Activated naive CD4-positive, alpha-beta T cell treated with anti-CD3 and anti-CD28 coated beads, Interleukin-2, amount 50 U/mL, for 72 hours (primary cell): ENCODE measurements at regions not wholly inside any gene's neighbourhood (a gene's known extent, or its start where the extent isn't known, plus 50 kb on each side); places are given as distances from the start of the nearest gene placed in this dataset.

Experiments
- ATAC-seq, 2 donors: fragments of 150-1000 bp; cut with Tn5 transposase; 2 replicates each; pipeline ENCODE4 v1.10.0; 2021; ENCODE audit warnings: mild to moderate bottlenecking in 2 of 2, moderate library complexity in 2 of 2
- DNase-seq, 2 donors: peaks; one replicate each; pipeline ENCODE4 v3.0.0; 2021 to 2022; ENCODE audit warnings: low spot score in 2 of 2
- H3K27ac Mint-ChIP-seq, 2 donors: one replicate each; pipeline ENCODE4 v1.8.0; 2022; ENCODE audit warnings: mild to moderate bottlenecking in 2 of 2, mixed read lengths in 2 of 2
- H3K36me3 Mint-ChIP-seq, 2 donors: one replicate each; pipeline ENCODE4 v1.8.0; 2022; ENCODE audit warnings: mixed read lengths in 2 of 2
- H3K9me3 Mint-ChIP-seq, 2 donors: one replicate each; pipeline ENCODE4 v1.8.0; 2022; ENCODE audit warnings: mixed read lengths in 2 of 2

GRCh38 chr15:93483923-93484322 lies 394.9 kb upstream of the RGMA start:
- Mint-ChIP-seq H3K9me3 (no peaks in the 10 kb centered on the region), H3K27ac (no peak overlapping the region), H3K36me3 (no peaks in the 10 kb centered on the region)

GRCh38 chr15:93482731-93483130 lies 393.7 kb upstream of the RGMA start:
- Mint-ChIP-seq H3K27ac (no peak overlapping the region), H3K36me3 (no peaks in the 10 kb centered on the region), H3K9me3 (no peaks in the 10 kb centered on the region)
- ATAC-seq (no peak), DNase-seq (no peak)

More at GRCh38 chr15:93483923-93484322, 394.9 kb upstream of the RGMA start:
- DNase-seq (no peak), ATAC-seq (no peak)

- ATAC-seq (no peak), DNase-seq (no peak)
- no peaks in the 10 kb centered on the region for H3K9me3 Mint-ChIP-seq
- H3K27ac Mint-ChIP-seq = no peak overlapping the region
- H3K36me3 Mint-ChIP-seq = no peaks in the 10 kb centered on the region
Observed at GRCh38 chr15:93479715-93480114, 390.7 kb upstream of the RGMA start.

GRCh38 chr15:93478947-93479346 lies 389.9 kb upstream of the RGMA start:
- H3K27ac Mint-ChIP-seq = no peak overlapping the region
- no peaks in the 10 kb centered on the region for H3K36me3 Mint-ChIP-seq
- DNase-seq = no peak
- no peaks in the 10 kb centered on the region for H3K9me3 Mint-ChIP-seq
- ATAC-seq = no peak

GRCh38 chr15:93477721-93478120 lies 388.7 kb upstream of the RGMA start:
- Mint-ChIP-seq H3K9me3 (no peaks in the 10 kb centered on the region), H3K36me3 (no peaks in the 10 kb centered on the region), H3K27ac (no peak overlapping the region)
- no peak for DNase-seq
- ATAC-seq = no peak

GRCh38 chr15:93477188-93477587 lies 388.2 kb upstream of the RGMA start:
- Mint-ChIP-seq H3K27ac (no peak overlapping the region), H3K9me3 (no peaks in the 10 kb centered on the region), H3K36me3 (no peaks in the 10 kb centered on the region)
- no peak for DNase-seq
- ATAC-seq = no peak

GRCh38 chr15:93476491-93477177 lies 387.6 kb upstream of the RGMA start:
- ATAC-seq (no peak), DNase-seq (no peak)
- no peak overlapping the region for H3K27ac Mint-ChIP-seq
- no peaks in the 10 kb centered on the region for H3K9me3 Mint-ChIP-seq
- no peaks in the 10 kb centered on the region for H3K36me3 Mint-ChIP-seq

- Mint-ChIP-seq H3K9me3 (no peaks in the 10 kb centered on the region), H3K27ac (no peak overlapping the region), H3K36me3 (no peaks in the 10 kb centered on the region)
- no peak for DNase-seq
- no peak for ATAC-seq
Observed at GRCh38 chr15:93474728-93475127, 385.7 kb upstream of the RGMA start.

- no peak for ATAC-seq
- no peaks in the 10 kb centered on the region for H3K36me3 Mint-ChIP-seq
- no peaks in the 10 kb centered on the region for H3K9me3 Mint-ChIP-seq
- DNase-seq = no peak
- no peak overlapping the region for H3K27ac Mint-ChIP-seq
Observed at GRCh38 chr15:93469994-93470393, 381.0 kb upstream of the RGMA start.

- ATAC-seq (peak in 1 of 2 donors; percentile 20), DNase-seq (no peak)
- Mint-ChIP-seq H3K27ac (no peak overlapping the region), H3K9me3 (no peaks in the 10 kb centered on the region), H3K36me3 (no peaks in the 10 kb centered on the region)
Observed at GRCh38 chr15:93467337-93467736, 378.3 kb upstream of the RGMA start.

GRCh38 chr15:93466380-93466779 lies 377.4 kb upstream of the RGMA start:
- Mint-ChIP-seq H3K27ac (no peak overlapping the region), H3K9me3 (no peaks in the 10 kb centered on the region), H3K36me3 (no peaks in the 10 kb centered on the region)
- ATAC-seq (no peak), DNase-seq (no peak)

- no peak for ATAC-seq
- no peaks in the 10 kb centered on the region for H3K36me3 Mint-ChIP-seq
Observed at GRCh38 chr15:93462690-93463089, 373.7 kb upstream of the RGMA start.

GRCh38 chr15:93460717-93461116 lies 371.7 kb upstream of the RGMA start:
- Mint-ChIP-seq H3K36me3 (no peaks in the 10 kb centered on the region), H3K9me3 (no peaks in the 10 kb centered on the region), H3K27ac (no peak overlapping the region)
- ATAC-seq (no peak), DNase-seq (no peak)

More at GRCh38 chr15:93462690-93463089, 373.7 kb upstream of the RGMA start:
- Mint-ChIP-seq H3K27ac (no peak overlapping the region), H3K9me3 (no peaks in the 10 kb centered on the region)
- no peak for DNase-seq

GRCh38 chr15:93459396-93459795 lies 370.4 kb upstream of the RGMA start:
- ATAC-seq (no peak), DNase-seq (no peak)
- no peaks in the 10 kb centered on the region for H3K9me3 Mint-ChIP-seq
- no peaks in the 10 kb centered on the region for H3K36me3 Mint-ChIP-seq
- no peak overlapping the region for H3K27ac Mint-ChIP-seq

- ATAC-seq (no peak), DNase-seq (no peak)
- no peaks in the 10 kb centered on the region for H3K36me3 Mint-ChIP-seq
- H3K9me3 Mint-ChIP-seq = no peaks in the 10 kb centered on the region
- no peak overlapping the region for H3K27ac Mint-ChIP-seq
Observed at GRCh38 chr15:93458597-93458996, 369.6 kb upstream of the RGMA start.

GRCh38 chr15:93454788-93455187 lies 365.8 kb upstream of the RGMA start:
- DNase-seq (no peak), ATAC-seq (no peak)
- Mint-ChIP-seq H3K27ac (no peak overlapping the region), H3K9me3 (no peaks in the 10 kb centered on the region), H3K36me3 (no peaks in the 10 kb centered on the region)

GRCh38 chr15:93452537-93453211 lies 363.7 kb upstream of the RGMA start:
- H3K36me3 Mint-ChIP-seq = no peaks in the 10 kb centered on the region
- ATAC-seq = no peak
- no peak for DNase-seq
- no peak overlapping the region for H3K27ac Mint-ChIP-seq
- H3K9me3 Mint-ChIP-seq = no peaks in the 10 kb centered on the region

- H3K27ac Mint-ChIP-seq = no peak overlapping the region
- H3K9me3 Mint-ChIP-seq = no peaks in the 10 kb centered on the region
- DNase-seq (no peak), ATAC-seq (no peak)
- no peaks in the 10 kb centered on the region for H3K36me3 Mint-ChIP-seq
Observed at GRCh38 chr15:93451822-93452221, 362.8 kb upstream of the RGMA start.
